ENCODE measurements at regions not wholly inside any gene's neighbourhood (a gene's known extent, or its start where the extent isn't known, plus 50 kb on each side); places are given as distances from the start of the nearest gene placed in this dataset.

DNA sequence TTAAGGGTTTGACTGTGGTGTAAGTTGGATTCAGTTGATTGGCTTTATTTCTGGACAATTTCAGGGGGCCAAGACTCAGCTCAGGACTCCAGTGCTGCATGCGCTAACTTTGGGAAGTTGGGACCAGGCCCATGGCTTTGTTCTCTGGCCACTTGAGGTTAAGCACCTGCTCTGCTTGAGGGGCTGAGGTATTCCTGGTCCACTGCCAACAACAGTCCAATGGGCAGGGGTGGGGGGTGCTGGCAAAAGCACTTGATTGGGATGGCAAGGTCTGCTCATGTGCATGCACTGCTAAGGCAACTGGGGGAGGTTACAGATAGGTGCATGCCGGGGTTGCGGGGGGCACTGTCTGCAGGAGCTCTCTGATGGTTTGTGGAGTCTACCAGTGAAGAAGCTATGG, 52.6 kb upstream of the ASB17 start:
- DNase-seq: no peak

DNA sequence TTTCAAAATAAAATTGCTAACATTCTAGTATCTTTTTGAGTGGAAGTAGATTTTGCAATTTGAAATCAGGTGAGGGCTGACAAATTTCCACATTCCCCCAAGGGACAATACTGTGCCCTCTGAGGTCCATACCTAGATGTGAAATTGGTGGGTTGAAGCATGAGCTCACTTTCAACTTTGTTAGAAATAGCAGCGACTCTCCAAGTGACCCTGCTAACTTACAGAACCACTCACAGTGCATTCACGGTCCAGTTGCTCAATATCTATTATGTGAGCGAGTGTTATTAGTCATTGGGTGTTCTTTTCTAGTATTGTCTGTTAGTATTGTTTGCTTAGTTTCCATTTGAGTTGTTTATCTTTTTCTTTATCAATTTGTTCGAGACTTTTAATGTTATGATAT, 53.6 kb upstream of the ASB17 start:
- DNase-seq: no peak

GRCh38 chr1:75986478-75986877, 54.3 kb upstream of the ASB17 start:
- DNase-seq: no peak

DNA sequence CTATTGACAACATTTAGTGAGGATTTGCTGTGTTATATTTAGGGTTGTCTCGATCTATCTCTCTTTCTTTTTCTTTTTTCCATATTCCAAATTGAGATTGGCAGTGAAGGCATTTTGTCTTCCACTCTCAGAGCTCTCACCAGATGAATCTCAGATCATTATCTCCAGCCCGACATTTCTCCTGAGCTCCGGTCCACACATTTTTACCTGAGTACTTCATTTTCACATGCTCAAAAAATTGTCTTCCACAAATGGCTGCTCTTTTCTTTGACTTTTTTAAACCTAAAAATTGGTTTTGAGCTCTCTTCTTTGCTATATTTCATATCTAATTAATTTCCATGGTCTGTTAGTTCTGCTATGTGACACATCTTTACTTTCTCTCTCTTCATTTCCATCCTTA, 56.9 kb upstream of the ASB17 start:
- no peak for DNase-seq

DNA sequence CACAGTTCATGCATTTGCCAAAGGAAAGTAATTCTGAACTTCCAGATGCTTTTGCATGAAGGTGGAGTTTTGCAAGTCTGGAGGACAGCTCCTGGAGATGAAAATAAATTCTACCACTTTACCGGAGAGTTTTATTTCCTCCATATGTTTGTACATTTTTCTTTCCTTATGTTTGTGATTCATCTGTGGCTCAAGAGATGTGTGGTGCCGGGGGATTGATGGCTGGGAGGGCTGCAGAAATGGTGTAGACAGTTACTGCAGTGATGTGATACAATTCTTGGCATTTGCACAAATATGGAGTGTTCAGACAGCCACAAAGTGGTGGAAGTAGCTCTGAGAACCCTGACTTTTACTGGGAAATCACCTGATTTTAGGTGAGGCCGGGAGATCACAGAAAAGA, 58.5 kb upstream of the ASB17 start:
- DNase-seq: no peak

- DNase-seq: peak; percentile 5 to 60 (median 32)
Measured at GRCh38 chr1:75991497-75992114, 59.4 kb upstream of the ASB17 start.

GRCh38 chr1:75992312-75992711, 60.1 kb upstream of the ASB17 start:
- DNase-seq: no peak

DNA sequence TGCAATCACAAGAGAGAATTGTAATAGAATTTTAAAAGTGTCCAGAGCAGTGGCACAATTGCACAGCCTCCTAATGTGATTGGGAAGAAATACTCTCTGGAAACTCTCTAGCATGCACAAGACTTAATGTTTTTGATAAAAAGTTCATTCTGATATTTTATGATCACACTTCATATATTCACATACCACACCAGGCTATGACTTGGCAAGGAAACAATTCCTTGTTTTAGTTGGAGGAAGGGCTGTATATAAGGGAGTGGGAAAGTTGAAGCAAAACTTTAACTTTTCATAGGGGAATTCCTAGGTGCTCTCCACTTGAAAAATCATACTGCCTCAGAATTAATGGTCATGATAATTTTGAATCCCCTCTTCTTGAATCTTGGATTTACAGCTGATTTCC, 61.5 kb upstream of the ASB17 start:
- no peak for DNase-seq

DNA sequence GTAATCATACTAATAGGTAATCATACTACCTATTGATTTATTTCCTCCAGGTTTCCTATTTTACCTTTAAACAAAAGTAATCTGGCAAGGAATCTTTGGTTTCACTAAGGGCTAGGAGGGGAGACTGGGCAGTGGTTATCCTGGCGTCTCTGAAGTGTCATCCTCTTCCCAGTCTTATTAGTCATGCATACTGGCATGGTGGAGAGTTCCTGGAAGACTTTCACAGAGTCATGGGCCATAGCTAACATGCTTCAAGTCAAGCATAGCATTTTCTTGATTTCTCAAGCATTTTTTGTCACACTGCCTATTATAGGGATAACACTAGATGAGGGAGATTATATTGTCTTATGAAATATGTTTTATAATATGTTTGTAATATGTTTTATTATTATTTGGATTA, 64.0 kb upstream of the ASB17 start:
- no peak for DNase-seq

GRCh38 chr1:75999034-75999433, 66.8 kb upstream of the ASB17 start:
- DNase-seq: no peak

GRCh38 chr1:76003946-76004345, 70.6 kb upstream of the ST6GALNAC3 start:
- DNase-seq: no peak

GRCh38 chr1:76005765-76006164, 68.8 kb upstream of the ST6GALNAC3 start:
- DNase-seq: no peak

- DNase-seq: no peak
Measured at GRCh38 chr1:76006234-76006633, 68.3 kb upstream of the ST6GALNAC3 start.

DNA sequence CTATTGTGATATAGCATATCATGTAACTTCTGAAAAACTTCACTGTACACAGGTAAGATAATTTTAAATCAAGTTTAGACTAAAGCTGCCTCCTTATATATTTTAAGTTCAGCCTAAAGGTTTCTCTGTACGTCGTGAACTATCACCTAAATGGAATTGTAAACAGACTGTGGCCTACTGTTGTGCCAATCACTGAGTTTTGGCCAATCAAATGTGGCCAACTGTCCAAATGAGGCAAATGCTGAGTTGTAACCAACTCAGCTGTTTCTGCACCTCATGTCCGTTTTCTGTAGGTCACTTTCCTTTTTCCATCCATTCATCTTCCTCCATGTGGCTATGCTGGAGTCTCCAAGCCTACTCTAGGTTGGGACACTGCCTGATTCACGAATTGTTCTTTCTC, 63.7 kb upstream of the ST6GALNAC3 start:
- no peak for DNase-seq

GRCh38 chr1:76012341-76013205, 62.0 kb upstream of the ST6GALNAC3 start:
- no peak for DNase-seq

- DNase-seq: no peak
Measured at GRCh38 chr1:76013206-76013581, 61.4 kb upstream of the ST6GALNAC3 start.

DNA sequence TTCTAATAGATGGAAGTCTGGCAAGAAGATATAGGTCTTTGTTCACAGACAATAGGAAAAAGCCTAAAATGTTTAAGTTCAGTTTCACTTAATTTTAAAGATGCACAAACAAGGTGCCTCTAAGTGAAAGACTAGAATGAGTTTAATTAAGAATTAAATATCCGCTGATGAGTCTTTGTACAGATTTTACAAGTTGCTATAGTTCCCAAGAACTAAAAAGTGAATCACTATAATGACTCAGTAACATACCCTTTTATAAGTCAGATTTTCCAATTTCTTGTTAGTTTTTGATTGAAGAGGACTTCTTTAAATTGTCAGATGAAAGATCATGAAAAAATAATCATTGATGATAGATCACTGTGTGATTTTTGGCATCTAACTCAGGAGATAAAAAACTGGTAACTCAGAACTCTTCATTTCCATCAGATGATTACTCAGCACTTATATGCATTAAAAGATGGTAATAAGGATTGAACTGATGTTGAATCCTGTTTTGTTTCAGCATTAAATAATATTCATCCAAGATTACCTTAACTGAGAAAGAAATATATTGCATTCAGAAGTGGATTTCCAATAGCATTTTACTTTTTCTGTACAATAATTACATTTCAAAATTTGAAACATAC, 59.0 kb upstream of the ST6GALNAC3 start:
- no peak for DNase-seq

DNA sequence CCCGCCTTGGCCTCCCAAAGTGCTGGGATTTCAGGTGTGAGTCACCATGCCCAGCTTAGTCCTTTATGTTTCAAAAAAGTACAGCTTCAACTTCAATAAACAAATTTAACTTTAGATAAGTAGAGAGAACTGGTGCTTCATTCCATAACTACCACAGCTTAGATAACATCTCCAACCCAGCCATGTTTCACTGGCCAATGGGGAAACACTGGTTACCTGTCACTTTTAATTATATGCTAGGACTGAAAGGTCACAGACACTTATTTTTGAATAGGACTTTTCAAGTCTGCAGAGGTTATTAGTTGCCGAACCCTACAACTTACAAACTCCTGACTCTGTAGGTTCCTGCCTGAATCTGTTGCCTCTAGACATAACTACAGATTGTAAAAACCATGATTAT, 56.5 kb upstream of the ST6GALNAC3 start:
- no peak for DNase-seq

- DNase-seq: no peak
Measured at GRCh38 chr1:76021846-76022245, 52.7 kb upstream of the ST6GALNAC3 start.

GRCh38 chr1:76023669-76024435, 50.7 kb upstream of the ST6GALNAC3 start:
- DNase-seq: no peak

Data from activated naive CD4-positive, alpha-beta T cell (primary cell).